ENCODE measurements at regions not wholly inside any gene's neighbourhood (a gene's known extent, or its start where the extent isn't known, plus 50 kb on each side); places are given as distances from the start of the nearest gene placed in this dataset.
"Not testable (repeated sequence)": the region's sequence is repeated elsewhere in the genome, so short reads cannot be mapped to it uniquely, and the experiment has no call there.

DNA sequence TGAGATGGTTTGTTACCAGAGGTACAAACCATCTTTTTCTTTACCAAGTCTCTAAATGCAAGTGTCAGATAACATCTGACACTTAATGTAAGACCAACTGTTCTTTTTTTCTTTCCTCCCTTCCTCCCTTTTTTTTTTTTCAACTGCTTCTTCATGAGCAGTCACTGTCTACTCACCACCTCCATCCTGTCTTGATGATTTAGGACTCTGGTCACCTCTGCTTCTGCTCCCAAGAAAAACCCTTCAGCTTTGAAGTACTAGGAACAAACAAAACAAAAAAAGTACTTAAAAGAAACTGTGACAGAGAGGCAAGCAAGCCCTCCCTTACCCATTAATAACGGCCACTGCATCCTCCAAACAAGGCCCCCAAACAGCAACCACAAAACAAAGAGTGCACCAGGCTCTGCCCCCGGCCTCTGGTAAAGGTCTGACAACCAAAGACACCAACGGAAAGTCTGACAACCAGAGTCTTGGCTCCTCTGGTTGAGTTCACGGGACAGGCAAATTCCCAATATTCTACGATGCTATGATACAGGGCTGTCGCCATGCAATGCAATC lies 141.0 kb downstream of the ARL4C start:
- Histone ChIP-seq H3K9me3 (replicated peaks) (peaks cover 28% of the 10 kb centered on the region), H3K27ac (replicated peaks) (no peak overlapping the region), H3K4me3 (no peak overlapping the region), H3K4me1 (no peaks in the 10 kb centered on the region), H3K36me3 (no peaks in the 10 kb centered on the region), H3K27me3 (ENCODE audit: low read depth) (peaks cover 20% of the 10 kb centered on the region)
- TF ChIP-seq, protein P1, sequence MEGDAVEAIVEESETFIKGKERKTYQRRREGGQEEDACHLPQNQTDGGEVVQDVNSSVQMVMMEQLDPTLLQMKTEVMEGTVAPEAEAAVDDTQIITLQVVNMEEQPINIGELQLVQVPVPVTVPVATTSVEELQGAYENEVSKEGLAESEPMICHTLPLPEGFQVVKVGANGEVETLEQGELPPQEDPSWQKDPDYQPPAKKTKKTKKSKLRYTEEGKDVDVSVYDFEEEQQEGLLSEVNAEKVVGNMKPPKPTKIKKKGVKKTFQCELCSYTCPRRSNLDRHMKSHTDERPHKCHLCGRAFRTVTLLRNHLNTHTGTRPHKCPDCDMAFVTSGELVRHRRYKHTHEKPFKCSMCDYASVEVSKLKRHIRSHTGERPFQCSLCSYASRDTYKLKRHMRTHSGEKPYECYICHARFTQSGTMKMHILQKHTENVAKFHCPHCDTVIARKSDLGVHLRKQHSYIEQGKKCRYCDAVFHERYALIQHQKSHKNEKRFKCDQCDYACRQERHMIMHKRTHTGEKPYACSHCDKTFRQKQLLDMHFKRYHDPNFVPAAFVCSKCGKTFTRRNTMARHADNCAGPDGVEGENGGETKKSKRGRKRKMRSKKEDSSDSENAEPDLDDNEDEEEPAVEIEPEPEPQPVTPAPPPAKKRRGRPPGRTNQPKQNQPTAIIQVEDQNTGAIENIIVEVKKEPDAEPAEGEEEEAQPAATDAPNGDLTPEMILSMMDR (IDR thresholded peaks at IDR 0.05; ENCODE audit: borderline replicate concordance) = no peak
- intact Hi-C loops (cut with micrococcal nuclease) = no loop called here
- no peak for DNase-seq

DNA sequence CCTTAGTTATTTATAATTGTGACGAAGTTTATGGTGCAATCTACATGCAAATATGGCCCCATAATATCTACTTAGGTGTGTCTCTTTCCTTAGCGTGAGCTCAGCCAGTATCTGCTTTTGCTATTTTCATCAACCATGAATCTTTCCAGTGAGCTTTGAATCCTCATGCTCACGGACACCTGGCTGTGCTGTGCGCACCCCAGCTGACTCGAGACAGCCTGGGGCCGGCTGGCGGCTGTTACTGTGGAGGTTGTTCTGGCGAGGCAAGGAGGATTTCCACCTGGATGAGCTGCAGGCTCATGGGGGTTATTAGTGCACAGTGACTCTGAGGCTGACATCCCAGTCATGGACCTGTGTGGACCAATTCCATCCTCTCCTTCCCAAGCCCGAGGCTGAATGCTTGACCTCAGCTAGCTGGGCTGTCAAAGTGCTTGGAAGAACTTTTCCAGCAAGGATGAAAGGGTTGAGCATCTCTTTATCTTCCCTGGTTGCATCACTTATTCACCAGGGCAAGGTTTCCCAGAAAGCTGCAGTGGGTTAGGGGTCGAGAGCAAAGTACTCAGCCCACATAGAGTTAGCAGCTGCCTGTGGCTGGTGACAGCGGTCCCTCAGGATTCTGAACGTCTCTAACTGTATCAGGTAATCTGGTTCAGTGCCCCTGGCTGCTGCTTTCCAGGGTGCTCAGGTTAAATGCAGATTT lies 141.7 kb downstream of the ARL4C start:
- no peaks in the 10 kb centered on the region for H3K36me3 ChIP-seq
- TF ChIP-seq, protein P1 (IDR thresholded peaks at IDR 0.05; ENCODE audit: borderline replicate concordance) = no peak
- H3K4me1 ChIP-seq = no peaks in the 10 kb centered on the region
- H3K27me3 ChIP-seq (ENCODE audit: low read depth) = peaks cover 19% of the 10 kb centered on the region
- no peak for DNase-seq
- H3K9me3 ChIP-seq (replicated peaks) = peaks cover 28% of the 10 kb centered on the region
- intact Hi-C loops (cut with micrococcal nuclease) = no loop called here
- H3K4me3 ChIP-seq = no peak overlapping the region
- no peak overlapping the region for H3K27ac ChIP-seq (replicated peaks)

DNA sequence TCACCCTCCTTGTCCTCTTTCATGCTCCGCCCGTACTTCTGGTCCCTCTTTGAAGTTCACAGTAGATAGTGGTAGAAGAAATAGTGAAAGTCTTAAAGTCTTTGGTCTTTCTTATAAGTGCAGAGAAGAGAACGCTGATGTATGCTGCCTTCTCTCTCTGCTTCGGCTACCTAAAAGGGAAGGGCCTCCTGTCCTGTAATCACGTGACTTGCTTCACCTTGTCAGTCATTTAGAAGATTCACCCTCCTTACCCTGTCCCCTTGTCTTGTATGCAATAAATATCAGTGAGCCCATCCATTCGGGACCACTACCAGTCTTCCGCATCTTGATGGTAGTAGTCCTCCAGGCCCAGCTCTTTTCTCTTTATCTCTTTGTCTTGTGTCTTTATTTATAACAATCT lies 144.6 kb downstream of the ARL4C start:
- intact Hi-C loops (cut with micrococcal nuclease) = no loop called here
- H3K27me3 ChIP-seq (ENCODE audit: low read depth) = peaks cover 14% of the 10 kb centered on the region
- no peak overlapping the region for H3K27ac ChIP-seq (replicated peaks)
- peaks cover 15% of the 10 kb centered on the region for H3K9me3 ChIP-seq (replicated peaks)
- no peak for DNase-seq
- H3K4me3 ChIP-seq = no peak overlapping the region
- no peaks in the 10 kb centered on the region for H3K4me1 ChIP-seq
- TF ChIP-seq, protein P1 (IDR thresholded peaks at IDR 0.05; ENCODE audit: borderline replicate concordance) = no peak
- no peaks in the 10 kb centered on the region for H3K36me3 ChIP-seq

DNA sequence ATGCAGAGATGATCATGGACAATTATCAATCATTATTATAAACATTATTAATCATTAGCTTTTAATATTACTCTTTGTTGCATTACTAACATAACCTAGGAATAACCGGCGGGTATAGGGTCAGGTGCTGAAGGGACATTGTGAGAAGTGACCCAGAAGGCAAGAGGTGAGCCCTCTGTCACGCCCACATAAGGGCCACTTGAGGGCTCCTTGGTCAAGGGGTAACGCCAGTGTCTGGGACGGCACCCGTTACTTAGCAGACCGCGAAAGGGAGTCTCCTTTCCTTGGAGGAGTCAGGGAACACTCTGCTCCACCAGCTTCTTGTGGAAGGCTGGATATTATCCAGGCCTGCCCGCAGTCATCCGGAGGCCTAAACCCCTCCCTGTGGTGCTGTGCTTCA lies 145.0 kb downstream of the ARL4C start:
- H3K4me1 ChIP-seq; DNase-seq; H3K4me3 ChIP-seq; intact Hi-C loops (cut with micrococcal nuclease); H3K27ac ChIP-seq (replicated peaks); H3K36me3 ChIP-seq: not testable (repeated sequence)
- Histone ChIP-seq H3K27me3 (ENCODE audit: low read depth) (peaks cover 14% of the 10 kb centered on the region), H3K9me3 (replicated peaks) (peaks cover 15% of the 10 kb centered on the region)

DNA sequence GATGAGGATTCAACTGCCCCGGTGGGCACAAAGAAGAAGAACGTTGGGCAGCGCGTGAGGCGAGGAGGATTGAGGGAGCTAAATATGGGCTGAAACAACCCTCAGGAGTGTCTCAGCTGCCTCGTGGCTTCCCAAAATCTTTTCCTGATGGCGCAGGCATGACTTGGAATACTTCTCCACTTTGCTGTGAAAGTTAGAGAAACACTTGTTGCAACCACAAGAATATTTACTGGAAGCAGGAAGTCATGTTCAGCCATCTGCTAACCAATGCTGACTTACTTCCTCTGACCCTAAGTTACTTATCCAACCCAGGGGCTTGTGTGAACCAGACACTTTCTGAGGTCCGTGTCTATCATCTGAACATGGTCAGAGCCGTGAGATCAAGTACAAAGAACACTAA lies 148.8 kb downstream of the ARL4C start:
- peaks cover 8% of the 10 kb centered on the region for H3K4me1 ChIP-seq
- TF ChIP-seq, protein P1 (IDR thresholded peaks at IDR 0.05; ENCODE audit: borderline replicate concordance) = no peak
- H3K36me3 ChIP-seq = no peaks in the 10 kb centered on the region
- no peaks in the 10 kb centered on the region for H3K27me3 ChIP-seq (ENCODE audit: low read depth)
- no peak overlapping the region for H3K4me3 ChIP-seq
- H3K9me3 ChIP-seq (replicated peaks) = peaks cover 10% of the 10 kb centered on the region
- no peak for DNase-seq
- H3K27ac ChIP-seq (replicated peaks) = no peak overlapping the region
- intact Hi-C loops (cut with micrococcal nuclease) = no loop called here

DNA sequence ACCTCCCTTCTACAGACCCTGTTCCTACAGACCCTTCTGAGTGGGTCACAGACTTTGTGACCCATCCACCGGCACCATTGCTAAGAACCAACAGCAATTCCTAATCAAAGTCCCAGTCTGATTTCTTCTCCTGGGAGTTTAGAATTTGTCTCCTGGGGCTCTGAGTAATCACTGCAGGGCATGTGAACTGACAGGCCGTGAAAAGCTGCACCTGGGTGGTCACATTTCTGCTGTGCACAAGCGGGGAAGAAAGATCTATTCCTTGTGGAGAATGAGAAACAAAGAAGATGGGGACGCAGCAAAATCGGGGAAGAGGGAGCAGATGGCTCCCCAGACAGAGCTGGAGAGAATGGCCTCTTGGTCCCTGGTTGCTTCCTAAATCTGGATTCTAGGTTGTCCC lies 151.0 kb downstream of the ARL4C start:
- Histone ChIP-seq H3K4me1 (peaks cover 12% of the 10 kb centered on the region), H3K27ac (replicated peaks) (no peak overlapping the region), H3K9me3 (replicated peaks) (no peaks in the 10 kb centered on the region), H3K27me3 (ENCODE audit: low read depth) (no peaks in the 10 kb centered on the region), H3K4me3 (no peak overlapping the region), H3K36me3 (no peaks in the 10 kb centered on the region)
- TF ChIP-seq, protein P1 (IDR thresholded peaks at IDR 0.05; ENCODE audit: borderline replicate concordance) = no peak
- DNase-seq = no peak
- intact Hi-C loops (cut with micrococcal nuclease) = no loop called here
